ENCODE measurements at regions not wholly inside any gene's neighbourhood (a gene's known extent, or its start where the extent isn't known, plus 50 kb on each side); places are given as distances from the start of the nearest gene placed in this dataset.

DNA sequence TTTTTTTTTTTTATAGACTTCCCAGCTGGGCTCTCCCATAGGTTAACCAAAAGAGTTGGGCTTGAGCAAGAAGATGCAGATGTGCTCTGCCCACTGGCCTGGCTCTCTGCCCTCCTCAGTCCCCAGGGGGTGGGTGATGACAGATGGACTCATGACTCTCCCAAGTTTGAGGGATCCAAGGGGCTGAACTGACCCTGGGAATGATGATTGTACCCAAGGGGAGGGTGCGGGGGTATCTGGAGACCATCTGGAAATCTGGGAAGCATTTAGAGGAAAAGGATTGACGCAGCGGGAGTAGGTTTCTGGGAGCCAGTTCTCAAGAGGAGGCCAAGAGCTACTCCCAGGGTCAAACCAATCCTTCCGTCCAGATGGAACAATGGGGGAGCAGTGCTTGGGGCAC is 330.8 kb downstream of the CYP26B1 start:
- TF ChIP-seq BHLHE40 (IDR thresholded peaks at IDR 0.05; ENCODE audit: low read length) (no peak), CREB1 (IDR thresholded peaks at IDR 0.05) (no peak), CREB1 (CRISPR knock-in tag; IDR thresholded peaks at IDR 0.05) (no peak), THRA (IDR thresholded peaks at IDR 0.05) (no peak), RBM17 (IDR thresholded peaks at IDR 0.05; ENCODE audit: borderline replicate concordance, low read depth, low read length) (no peak), NCOR1 (IDR thresholded peaks at IDR 0.05) (no peak), KAT7 (CRISPR knock-in tag; IDR thresholded peaks at IDR 0.05; ENCODE audit: borderline replicate concordance) (no peak), ESRRA (IDR thresholded peaks at IDR 0.05; ENCODE audit: borderline replicate concordance, low read depth) (no peak), SMC3 (conservative IDR thresholded peaks at IDR 0.05; ENCODE audit: insufficient read depth, low read depth, low read length) (no peak), FOXK2 (conservative IDR thresholded peaks at IDR 0.05 in 1 of 2, IDR thresholded peaks at IDR 0.05 in 1 of 2; ENCODE audit: low read depth in 2 of 2) (no peak), ZNF551 (CRISPR knock-in tag; IDR thresholded peaks at IDR 0.05) (no peak), HDAC2 (IDR thresholded peaks at IDR 0.05) (no peak)

All from K562 (cell line).